Activated B cell treated with CpG ODN at 0.5 μM for 24 hours (primary cell): ENCODE measurements at regions not wholly inside any gene's neighbourhood (a gene's known extent, or its start where the extent isn't known, plus 50 kb on each side); places are given as distances from the start of the nearest gene placed in this dataset.

ENCODE experiments used
- ATAC-seq: fragments of 200-7000 bp; cut with Tn5 transposase; one replicate; pipeline ENCODE4 v1.10.0; 2021; ENCODE audit warnings: low read depth, mild to moderate bottlenecking, moderate library complexity
- CTCF ChIA-PET: fragments of 350-600 bp; sonication (Branson Sonifier 250); formaldehyde crosslinking; loops from one replicate; lab custom pipeline; 2021; ENCODE audit warnings: antibody characterized with exemption; lab: Charles Lee
- POLR2A ChIA-PET: fragments of 350-600 bp; sonication (Branson Sonifier 250); formaldehyde crosslinking; loops from one replicate; lab custom pipeline; 2021; ENCODE audit warnings: antibody characterized with exemption; lab: Charles Lee
- DNase-seq: peaks from one replicate; pipeline ENCODE4 v3.0.0; 2022
- H3K27ac Mint-ChIP-seq: one replicate; pipeline ENCODE4 v1.8.0; 2020; ENCODE audit warnings: mixed read lengths
- H3K27me3 Mint-ChIP-seq: one replicate; pipeline ENCODE4 v1.8.0; 2021; ENCODE audit warnings: mixed read lengths
- H3K36me3 Mint-ChIP-seq: one replicate; pipeline ENCODE4 v1.8.0; 2021; ENCODE audit warnings: low read depth, mixed read lengths
- H3K4me1 Mint-ChIP-seq: one replicate; pipeline ENCODE4 v1.8.0; 2021; ENCODE audit warnings: mixed read lengths
- H3K4me3 Mint-ChIP-seq: one replicate; pipeline ENCODE4 v1.8.0; 2020; ENCODE audit warnings: mild to moderate bottlenecking, mixed read lengths
- H3K9me3 Mint-ChIP-seq: one replicate; pipeline ENCODE4 v1.8.0; 2020; ENCODE audit warnings: mixed read lengths
- CTCF ChIP-seq: fragments of 200-600 bp; IDR thresholded peaks from one replicate; pipeline ENCODE4 v1.8.0; 2022; ENCODE audit warnings: antibody characterized with exemption, mild to moderate bottlenecking
- intact Hi-C: fragments of 100-400 bp; cut with micrococcal nuclease; formaldehyde crosslinking; loops from one replicate; pipeline ENCODE4 v1.15.1; 2024

- H3K9me3 Mint-ChIP-seq, result peaks cover 3% of the 10 kb centered on the region
- no peak for ATAC-seq
- no peaks in the 10 kb centered on the region for H3K27me3 Mint-ChIP-seq
- ChIA-PET POLR2A (no interaction called here), CTCF (no interaction called here)
- H3K36me3 Mint-ChIP-seq, result no peaks in the 10 kb centered on the region
- no peak overlapping the region for H3K27ac Mint-ChIP-seq
- intact Hi-C loops, result no loop called here
- no peak overlapping the region for H3K4me3 Mint-ChIP-seq
- H3K4me1 Mint-ChIP-seq, result no peaks in the 10 kb centered on the region
- no peak for DNase-seq
- no peak for TF ChIP-seq CTCF
Observed at GRCh38 chr10:130555411-130555750, 419.2 kb downstream of the GLRX3 start.

GRCh38 chr10:130557181-130557845 lies 421.1 kb downstream of the GLRX3 start:
- H3K27ac Mint-ChIP-seq, result no peak overlapping the region
- no peak overlapping the region for H3K4me3 Mint-ChIP-seq
- intact Hi-C loops, result no loop called here
- ChIA-PET POLR2A (no interaction called here), CTCF (no interaction called here)
- TF ChIP-seq CTCF, result no peak
- ATAC-seq (no peak), DNase-seq (no peak)
- no peaks in the 10 kb centered on the region for H3K36me3 Mint-ChIP-seq
- no peaks in the 10 kb centered on the region for H3K4me1 Mint-ChIP-seq
- no peaks in the 10 kb centered on the region for H3K27me3 Mint-ChIP-seq
- H3K9me3 Mint-ChIP-seq, result peaks cover 3% of the 10 kb centered on the region

- TF ChIP-seq CTCF, result no peak
- ATAC-seq (no peak), DNase-seq (no peak)
- intact Hi-C loops, result no loop called here
- H3K4me3 Mint-ChIP-seq, result no peak overlapping the region
- ChIA-PET CTCF (no interaction called here), POLR2A (no interaction called here)
- no peaks in the 10 kb centered on the region for H3K4me1 Mint-ChIP-seq
- H3K27ac Mint-ChIP-seq, result no peak overlapping the region
- H3K36me3 Mint-ChIP-seq, result no peaks in the 10 kb centered on the region
- H3K9me3 Mint-ChIP-seq, result peaks cover 3% of the 10 kb centered on the region
- H3K27me3 Mint-ChIP-seq, result no peaks in the 10 kb centered on the region
Observed at GRCh38 chr10:130558746-130559546, 422.8 kb downstream of the GLRX3 start.

- H3K4me3 Mint-ChIP-seq, result no peak overlapping the region
- intact Hi-C loops, result no loop called here
- CTCF ChIA-PET, result no interaction called here
- no peak overlapping the region for H3K27ac Mint-ChIP-seq
- no peak for ATAC-seq
- no peak for TF ChIP-seq CTCF
- no peaks in the 10 kb centered on the region for H3K4me1 Mint-ChIP-seq
- POLR2A ChIA-PET, result no interaction called here
- DNase-seq, result no peak
- peaks cover 3% of the 10 kb centered on the region for H3K9me3 Mint-ChIP-seq
- no peaks in the 10 kb centered on the region for H3K27me3 Mint-ChIP-seq
- no peaks in the 10 kb centered on the region for H3K36me3 Mint-ChIP-seq
Observed at GRCh38 chr10:130559547-130559880, 423.3 kb downstream of the GLRX3 start.

GRCh38 chr10:130560116-130560515 lies 423.9 kb downstream of the GLRX3 start:
- ATAC-seq (no peak), DNase-seq (no peak)
- POLR2A ChIA-PET, result no interaction called here
- CTCF ChIA-PET, result no interaction called here
- Mint-ChIP-seq H3K27me3 (no peaks in the 10 kb centered on the region), H3K4me1 (no peaks in the 10 kb centered on the region), H3K9me3 (peaks cover 3% of the 10 kb centered on the region), H3K4me3 (no peak overlapping the region), H3K36me3 (no peaks in the 10 kb centered on the region), H3K27ac (no peak overlapping the region)
- TF ChIP-seq CTCF, result no peak
- intact Hi-C loops, result no loop called here
